Liver (tissue), 8 donors: ENCODE measurements at regions not wholly inside any gene's neighbourhood (a gene's known extent, or its start where the extent isn't known, plus 50 kb on each side); places are given as distances from the start of the nearest gene placed in this dataset.

Source experiments
- DNase-seq: peaks from one replicate; pipeline ENCODE4 v3.0.0-alpha.2; 2017; ENCODE audit warnings: low spot score
- H3K27ac ChIP-seq, 2 donors: one replicate each; pipeline ENCODE4 v1.7.0; 2013; ENCODE audit warnings: inconsistent platforms in 2 of 2, low read length in 2 of 2, control low read depth in 1 of 2, low read depth in 1 of 2, mild to moderate bottlenecking in 1 of 2
- H3K27me3 ChIP-seq, 4 donors: one replicate each; pipeline versions ENCODE4 v1.6.1 to v1.7.0; 2013; ENCODE audit warnings: low read length in 3 of 4, inconsistent platforms in 1 of 4, mild to moderate bottlenecking in 1 of 4, moderate library complexity in 1 of 4; ENCODE audit not compliant: control insufficient read depth in 4 of 4, insufficient read depth in 4 of 4
- H3K36me3 ChIP-seq, 4 donors: one replicate each; pipeline versions ENCODE4 v1.6.1 to v1.7.0; 2013; ENCODE audit warnings: low read length in 3 of 4, mild to moderate bottlenecking in 3 of 4, low read depth in 1 of 4, moderate library complexity in 1 of 4; ENCODE audit not compliant: control insufficient read depth in 4 of 4, insufficient read depth in 3 of 4
- H3K4me1 ChIP-seq, 4 donors: one replicate each; pipeline versions ENCODE4 v1.6.1 to v1.7.0; 2013; ENCODE audit warnings: low read length in 3 of 4, mild to moderate bottlenecking in 3 of 4, moderate library complexity in 1 of 4; ENCODE audit not compliant: control insufficient read depth in 4 of 4, insufficient read depth in 4 of 4
- H3K4me3 ChIP-seq, 3 donors: one replicate each; pipeline versions ENCODE4 v1.6.1 to v1.7.0; 2013; ENCODE audit warnings: low read length in 3 of 3, control low read depth in 1 of 3, low read depth in 1 of 3, mild to moderate bottlenecking in 1 of 3
- H3K9ac ChIP-seq, 2 donors: one replicate each; pipeline ENCODE4 v1.7.0; 2013; ENCODE audit warnings: low read length in 2 of 2, mild to moderate bottlenecking in 2 of 2, moderate library complexity in 2 of 2, control low read depth in 1 of 2, low read depth in 1 of 2
- H3K9me3 ChIP-seq, 4 donors: one replicate each; pipeline versions ENCODE4 v1.6.1 to v1.7.0; 2013; ENCODE audit warnings: low read length in 3 of 4; ENCODE audit not compliant: control insufficient read depth in 4 of 4
- EGR1 ChIP-seq, 2 donors: IDR thresholded peaks; 2 replicates each; pipeline ENCODE4 v1.6.1; 2016 to 2018; ENCODE audit warnings: antibody characterized with exemption in 2 of 2, low read depth in 2 of 2
- FOXA1 ChIP-seq: IDR thresholded peaks from 2 replicates; pipeline ENCODE4 v1.6.1; 2016; ENCODE audit warnings: antibody characterized with exemption
- FOXA2 ChIP-seq: IDR thresholded peaks from 2 replicates; pipeline ENCODE4 v1.6.1; 2016; ENCODE audit warnings: antibody characterized with exemption
- GABPA ChIP-seq, 2 donors: IDR thresholded peaks in 1 of 2; conservative IDR thresholded peaks in 1 of 2; 2 replicates each; pipeline ENCODE4 v1.6.1; 2016; ENCODE audit warnings: antibody characterized with exemption in 2 of 2, mild to moderate bottlenecking in 1 of 2, moderate library complexity in 1 of 2
- HNF4A ChIP-seq, 2 donors: conservative IDR thresholded peaks; 2 replicates each; pipeline ENCODE4 v1.6.1; 2016; ENCODE audit warnings: antibody characterized with exemption in 2 of 2, mild to moderate bottlenecking in 2 of 2
- JUND ChIP-seq, 2 donors: IDR thresholded peaks; 2 replicates each; pipeline ENCODE4 v1.6.1; 2016; ENCODE audit warnings: antibody characterized with exemption in 2 of 2
- NR2F2 ChIP-seq: IDR thresholded peaks from 2 replicates; pipeline ENCODE4 v1.6.1; 2016; ENCODE audit warnings: antibody characterized with exemption
- RAD21 ChIP-seq, 2 donors: IDR thresholded peaks; 2 replicates each; pipeline ENCODE4 v1.6.1; 2016; ENCODE audit warnings: antibody characterized with exemption in 2 of 2, mild to moderate bottlenecking in 2 of 2
- SP1 ChIP-seq: IDR thresholded peaks from 2 replicates; pipeline ENCODE4 v1.6.1; 2018; ENCODE audit warnings: antibody characterized with exemption, mild to moderate bottlenecking
- TAF1 ChIP-seq: conservative IDR thresholded peaks from 2 replicates; pipeline ENCODE4 v1.6.1; 2016; ENCODE audit warnings: antibody characterized with exemption, mild to moderate bottlenecking
- YY1 ChIP-seq: IDR thresholded peaks from 2 replicates; pipeline ENCODE4 v1.6.1; 2016; ENCODE audit warnings: antibody characterized with exemption, mild to moderate bottlenecking
- WGBS: extraction: QIAGEN DNeasy Blood & Tissue Kit; methylation state at CpG from one replicate; pipeline ENCODE4 v1.1.7; 2013; 5-methylcytosine and 5-hydroxymethylcytosine counted together
- TF ChIP-seq, protein P1 (sequence below): fragments of 150-350 bp; IDR thresholded peaks from 2 replicates; pipeline ENCODE4 v1.5.1; 2017; ENCODE audit warnings: improper control_type of control experiment, low read depth, low read length; ENCODE audit not compliant: missing input control
- TF ChIP-seq, protein P2 (sequence below): IDR thresholded peaks from 2 replicates; pipeline ENCODE4 v1.6.1; 2016; ENCODE audit warnings: antibody characterized with exemption
- TF ChIP-seq, protein P3 (sequence below): IDR thresholded peaks from 2 replicates; pipeline ENCODE4 v1.6.1; 2016; ENCODE audit warnings: antibody characterized with exemption
- TF ChIP-seq, protein P4 (sequence below): IDR thresholded peaks from 2 replicates; pipeline ENCODE4 v1.6.1; 2016; ENCODE audit warnings: antibody characterized with exemption
- donor health status: healthy.
- donor health status: healthy.
- donor health status: healthy.
- donor health status: healthy.
- donor health status: healthy.

DNA sequence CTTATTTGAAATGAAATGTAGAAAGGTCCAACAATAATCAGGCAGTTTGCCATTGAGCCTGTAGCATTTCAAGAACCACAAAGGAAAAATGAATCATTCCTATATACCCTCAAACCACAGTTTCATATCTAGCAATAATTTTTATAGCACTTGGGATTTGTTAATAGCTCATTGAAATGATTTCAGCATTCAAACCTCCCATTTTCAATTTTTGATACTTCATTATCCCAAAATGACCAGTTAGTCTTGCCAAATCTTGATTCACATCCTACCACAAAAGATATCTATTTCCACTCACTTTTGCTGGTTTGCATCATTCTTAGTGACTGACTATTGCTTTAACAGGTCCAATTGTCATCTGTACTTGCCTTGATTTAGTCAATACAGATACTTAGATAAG, 790.1 kb downstream of the TLE1 start:
- H3K9me3 ChIP-seq: peaks cover 0 to 3% (median 0%) of the 10 kb centered on the region in 4 donors
- no peak overlapping the region for H3K4me3 ChIP-seq
- TF ChIP-seq YY1: no peak
- TF ChIP-seq, protein P1, sequence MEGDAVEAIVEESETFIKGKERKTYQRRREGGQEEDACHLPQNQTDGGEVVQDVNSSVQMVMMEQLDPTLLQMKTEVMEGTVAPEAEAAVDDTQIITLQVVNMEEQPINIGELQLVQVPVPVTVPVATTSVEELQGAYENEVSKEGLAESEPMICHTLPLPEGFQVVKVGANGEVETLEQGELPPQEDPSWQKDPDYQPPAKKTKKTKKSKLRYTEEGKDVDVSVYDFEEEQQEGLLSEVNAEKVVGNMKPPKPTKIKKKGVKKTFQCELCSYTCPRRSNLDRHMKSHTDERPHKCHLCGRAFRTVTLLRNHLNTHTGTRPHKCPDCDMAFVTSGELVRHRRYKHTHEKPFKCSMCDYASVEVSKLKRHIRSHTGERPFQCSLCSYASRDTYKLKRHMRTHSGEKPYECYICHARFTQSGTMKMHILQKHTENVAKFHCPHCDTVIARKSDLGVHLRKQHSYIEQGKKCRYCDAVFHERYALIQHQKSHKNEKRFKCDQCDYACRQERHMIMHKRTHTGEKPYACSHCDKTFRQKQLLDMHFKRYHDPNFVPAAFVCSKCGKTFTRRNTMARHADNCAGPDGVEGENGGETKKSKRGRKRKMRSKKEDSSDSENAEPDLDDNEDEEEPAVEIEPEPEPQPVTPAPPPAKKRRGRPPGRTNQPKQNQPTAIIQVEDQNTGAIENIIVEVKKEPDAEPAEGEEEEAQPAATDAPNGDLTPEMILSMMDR: no peak
- TF ChIP-seq, protein P2, sequence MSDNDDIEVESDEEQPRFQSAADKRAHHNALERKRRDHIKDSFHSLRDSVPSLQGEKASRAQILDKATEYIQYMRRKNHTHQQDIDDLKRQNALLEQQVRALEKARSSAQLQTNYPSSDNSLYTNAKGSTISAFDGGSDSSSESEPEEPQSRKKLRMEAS: no peak
- TF ChIP-seq JUND (IDR thresholded peaks at IDR 0.05): no peak
- TF ChIP-seq SP1: no peak
- no peak for TF ChIP-seq GABPA (IDR thresholded peaks at IDR 0.05 in 1 of 2, conservative IDR thresholded peaks at IDR 0.05 in 1 of 2)
- TF ChIP-seq, protein P3, sequence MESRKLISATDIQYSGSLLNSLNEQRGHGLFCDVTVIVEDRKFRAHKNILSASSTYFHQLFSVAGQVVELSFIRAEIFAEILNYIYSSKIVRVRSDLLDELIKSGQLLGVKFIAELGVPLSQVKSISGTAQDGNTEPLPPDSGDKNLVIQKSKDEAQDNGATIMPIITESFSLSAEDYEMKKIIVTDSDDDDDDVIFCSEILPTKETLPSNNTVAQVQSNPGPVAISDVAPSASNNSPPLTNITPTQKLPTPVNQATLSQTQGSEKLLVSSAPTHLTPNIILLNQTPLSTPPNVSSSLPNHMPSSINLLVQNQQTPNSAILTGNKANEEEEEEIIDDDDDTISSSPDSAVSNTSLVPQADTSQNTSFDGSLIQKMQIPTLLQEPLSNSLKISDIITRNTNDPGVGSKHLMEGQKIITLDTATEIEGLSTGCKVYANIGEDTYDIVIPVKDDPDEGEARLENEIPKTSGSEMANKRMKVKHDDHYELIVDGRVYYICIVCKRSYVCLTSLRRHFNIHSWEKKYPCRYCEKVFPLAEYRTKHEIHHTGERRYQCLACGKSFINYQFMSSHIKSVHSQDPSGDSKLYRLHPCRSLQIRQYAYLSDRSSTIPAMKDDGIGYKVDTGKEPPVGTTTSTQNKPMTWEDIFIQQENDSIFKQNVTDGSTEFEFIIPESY: no peak
- TF ChIP-seq HNF4A (conservative IDR thresholded peaks at IDR 0.05): no peak
- TF ChIP-seq TAF1: no peak
- TF ChIP-seq EGR1 (IDR thresholded peaks at IDR 0.05; ENCODE audit: low read depth in 2 of 2): no peak
- TF ChIP-seq NR2F2: no peak
- H3K27me3 ChIP-seq: no peaks in the 10 kb centered on the region
- H3K9ac ChIP-seq: no peak overlapping the region
- DNase-seq: no peak
- H3K36me3 ChIP-seq: no peaks in the 10 kb centered on the region
- no peak overlapping the region for H3K27ac ChIP-seq
- no peaks in the 10 kb centered on the region for H3K4me1 ChIP-seq

DNA sequence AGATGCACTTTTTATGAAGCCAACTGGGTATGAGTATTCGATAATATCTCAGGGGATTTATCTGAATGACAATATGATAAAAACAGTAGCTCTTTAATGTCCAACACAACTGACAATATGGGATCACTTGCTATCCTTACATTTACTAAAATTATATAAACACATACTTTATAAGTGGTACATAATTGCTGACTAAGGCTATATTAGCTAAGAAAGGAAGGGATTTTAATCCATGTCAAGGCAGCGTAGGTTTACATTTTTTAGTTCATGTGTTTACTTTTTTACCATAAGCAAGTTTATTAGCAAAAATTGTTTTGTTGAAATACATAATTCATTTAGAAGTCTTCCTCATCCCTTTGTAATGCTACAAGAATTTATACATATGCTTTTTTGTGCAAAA, 796.2 kb downstream of the TLE1 start:
- no peak for DNase-seq
- H3K27ac ChIP-seq: no peak overlapping the region
- no peak overlapping the region for H3K9ac ChIP-seq
- WGBS: 78% methylated on average over 2 of the region's 2 CpGs
- no peaks in the 10 kb centered on the region for H3K27me3 ChIP-seq
- H3K4me3 ChIP-seq: no peak overlapping the region
- peaks cover 0 to 3% (median 0%) of the 10 kb centered on the region in 4 donors for H3K9me3 ChIP-seq
- no peak for TF ChIP-seq SP1
- TF ChIP-seq, protein P4, sequence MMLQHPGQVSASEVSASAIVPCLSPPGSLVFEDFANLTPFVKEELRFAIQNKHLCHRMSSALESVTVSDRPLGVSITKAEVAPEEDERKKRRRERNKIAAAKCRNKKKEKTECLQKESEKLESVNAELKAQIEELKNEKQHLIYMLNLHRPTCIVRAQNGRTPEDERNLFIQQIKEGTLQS: no peak
- TF ChIP-seq FOXA1: no peak
- TF ChIP-seq RAD21 (IDR thresholded peaks at IDR 0.05): no peak
- H3K36me3 ChIP-seq: no peaks in the 10 kb centered on the region
- H3K4me1 ChIP-seq: no peaks in the 10 kb centered on the region

DNA sequence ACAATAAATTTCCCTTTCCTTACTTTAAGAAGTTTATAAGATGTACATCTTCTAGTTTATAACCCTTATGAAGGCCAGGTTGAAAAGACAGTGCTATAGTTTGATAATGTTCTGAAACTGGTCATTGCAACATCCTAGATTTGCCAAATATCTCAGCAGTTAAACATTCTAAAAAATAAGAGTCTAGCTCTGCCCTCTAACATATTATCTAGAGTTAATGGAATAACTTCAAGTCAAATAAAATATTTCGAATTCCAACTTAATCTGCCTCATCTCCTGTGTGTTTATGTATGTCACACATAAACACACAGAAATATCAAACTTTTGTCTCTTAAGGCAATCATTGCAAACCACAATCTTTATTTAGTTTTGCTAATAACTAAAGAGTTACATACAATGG, 796.6 kb downstream of the TLE1 start:
- Histone ChIP-seq H3K27me3 (no peaks in the 10 kb centered on the region), H3K4me3 (no peak overlapping the region), H3K9me3 (peaks cover 0 to 3% (median 0%) of the 10 kb centered on the region in 4 donors), H3K4me1 (no peaks in the 10 kb centered on the region), H3K27ac (no peak overlapping the region), H3K36me3 (no peaks in the 10 kb centered on the region), H3K9ac (no peak overlapping the region)
- DNase-seq: no peak
- WGBS: 59% methylated on average over 1 of the region's 1 CpG
- TF ChIP-seq, protein P2: no peak
- no peak for TF ChIP-seq FOXA2
- TF ChIP-seq NR2F2: no peak
